ENCODE measurements at regions not wholly inside any gene's neighbourhood (a gene's known extent, or its start where the extent isn't known, plus 50 kb on each side); places are given as distances from the start of the nearest gene placed in this dataset.

- TF ChIP-seq CTCF (IDR thresholded peaks at IDR 0.05) (no peak), POLR2A (IDR thresholded peaks at IDR 0.05) (no peak)
These were observed 222.3 kb downstream of the SNX10 start for GRCh38 chr7:26513948-26514347.

Data from esophagus squamous epithelium (tissue), 4 donors.